Activated CD4-positive, alpha-beta T cell treated with anti-CD3 and anti-CD28 coated beads, Interleukin-2, amount 50 U/mL, for 4 hours (primary cell): ENCODE measurements at regions not wholly inside any gene's neighbourhood (a gene's known extent, or its start where the extent isn't known, plus 50 kb on each side); places are given as distances from the start of the nearest gene placed in this dataset.
"Not testable (repeated sequence)": the region's sequence is repeated elsewhere in the genome, so short reads cannot be mapped to it uniquely, and the experiment has no call there.

Source experiments
- DNase-seq, 2 experiments: peaks; one replicate each; pipeline ENCODE4 v3.0.0-alpha.2; 2020

DNA sequence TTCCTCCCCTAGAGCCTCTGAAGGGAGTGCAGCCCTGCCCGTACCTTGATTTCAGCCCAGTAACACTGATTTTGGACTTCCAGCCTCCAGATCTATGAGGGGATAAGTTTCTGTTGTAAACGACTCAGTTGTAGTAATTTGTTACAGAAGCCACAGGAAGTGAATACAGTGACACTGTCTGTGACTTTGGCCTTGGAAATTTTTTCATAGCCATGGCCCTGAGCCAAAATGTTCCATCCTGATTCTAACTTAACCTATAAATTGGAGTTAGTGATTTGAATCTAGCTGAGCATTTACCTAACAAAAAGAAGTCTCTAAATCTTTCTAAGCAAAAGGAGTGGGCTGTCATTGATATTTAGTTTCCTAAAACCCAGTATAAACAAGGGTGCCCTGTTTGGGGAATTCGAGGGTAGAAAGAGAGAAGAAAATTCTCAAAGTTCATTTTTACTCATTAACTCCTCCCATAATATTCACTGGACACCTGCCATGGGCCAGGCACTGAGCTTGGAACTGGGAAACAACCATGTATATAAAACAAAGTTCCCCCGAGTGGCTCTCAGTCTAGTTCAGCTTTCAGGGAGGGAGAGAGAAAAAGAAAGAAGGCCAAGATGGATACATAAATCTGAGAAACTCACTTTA, 162.3 kb downstream of the SKIDA1 start:
- DNase-seq: no peak

DNA sequence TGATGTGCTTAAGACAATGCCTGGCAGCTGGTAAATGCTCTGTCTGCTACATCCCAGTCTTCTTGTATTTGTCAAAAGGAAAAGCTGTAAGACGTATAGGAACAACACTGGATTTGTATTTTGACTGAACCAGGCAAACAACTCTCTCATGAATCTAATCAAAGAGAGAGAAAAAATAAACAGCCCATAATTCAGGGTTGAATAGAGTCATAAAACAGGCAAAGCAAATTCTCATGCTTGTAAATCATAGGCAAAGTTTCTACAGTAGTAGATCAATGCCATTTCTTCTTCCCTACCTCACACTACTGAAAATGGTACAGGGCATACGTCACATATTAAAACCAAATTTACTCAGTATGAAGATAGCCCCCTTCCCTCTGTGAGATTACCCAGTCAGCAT, 166.3 kb downstream of the SKIDA1 start:
- DNase-seq: no peak

DNA sequence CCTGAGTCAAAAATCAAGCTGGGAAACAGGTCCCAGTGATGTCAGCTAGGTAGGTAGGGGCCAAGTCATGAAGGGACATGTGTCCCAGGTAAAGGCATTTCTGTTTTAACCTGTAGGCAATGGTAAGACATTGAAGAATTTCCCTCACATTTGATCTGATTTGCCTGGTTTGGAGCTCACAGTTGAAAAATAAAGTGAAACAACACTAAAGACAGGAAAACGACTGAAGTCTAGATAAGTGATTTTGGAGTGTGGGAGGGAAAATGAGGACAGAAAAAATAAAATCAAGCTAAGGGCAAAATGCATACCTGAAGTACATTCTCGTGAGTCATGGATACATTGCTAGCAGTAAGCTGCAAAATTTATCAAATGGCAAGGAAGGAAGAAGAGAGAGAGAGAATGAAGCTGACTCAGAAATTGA, 169.9 kb downstream of the SKIDA1 start:
- no peak for DNase-seq

DNA sequence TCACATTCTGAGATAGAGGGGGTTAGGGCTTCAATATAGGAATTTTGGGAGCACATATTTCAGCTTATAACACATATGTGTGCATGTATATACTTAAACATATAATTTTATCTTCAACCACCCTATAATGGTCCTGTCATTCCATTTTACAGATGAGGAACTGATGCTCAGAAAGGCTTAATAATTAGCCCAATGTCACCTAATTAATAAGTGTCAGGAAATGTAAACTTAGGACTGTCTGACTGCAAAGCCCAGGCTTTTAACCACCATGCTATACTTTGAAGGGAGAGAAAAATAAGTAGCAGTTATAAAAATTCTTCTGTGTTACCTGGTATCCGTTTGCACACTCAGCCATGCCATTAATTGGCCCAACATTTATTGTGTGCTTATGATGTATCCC, 172.6 kb downstream of the SKIDA1 start:
- no peak for DNase-seq

DNA sequence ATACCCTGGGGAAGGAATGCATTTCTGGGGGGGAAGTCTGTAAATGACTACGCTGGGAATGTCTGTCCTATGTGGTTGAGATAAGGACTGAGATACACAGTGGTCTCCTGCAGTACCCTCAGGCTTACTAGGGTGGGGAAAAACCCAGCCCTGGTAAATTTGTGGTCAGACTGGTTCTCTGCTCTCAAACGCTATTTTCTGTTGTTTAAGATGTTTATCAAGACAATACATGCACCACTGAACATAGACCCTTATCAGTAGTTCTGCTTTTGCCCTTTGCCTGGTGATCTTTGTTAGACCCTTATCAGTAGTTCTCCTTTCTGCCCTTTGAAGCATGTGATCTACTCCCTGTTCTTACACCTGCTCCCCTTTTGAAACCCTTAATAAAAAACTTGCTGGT, 173.9 kb downstream of the SKIDA1 start:
- DNase-seq: not testable (repeated sequence)

DNA sequence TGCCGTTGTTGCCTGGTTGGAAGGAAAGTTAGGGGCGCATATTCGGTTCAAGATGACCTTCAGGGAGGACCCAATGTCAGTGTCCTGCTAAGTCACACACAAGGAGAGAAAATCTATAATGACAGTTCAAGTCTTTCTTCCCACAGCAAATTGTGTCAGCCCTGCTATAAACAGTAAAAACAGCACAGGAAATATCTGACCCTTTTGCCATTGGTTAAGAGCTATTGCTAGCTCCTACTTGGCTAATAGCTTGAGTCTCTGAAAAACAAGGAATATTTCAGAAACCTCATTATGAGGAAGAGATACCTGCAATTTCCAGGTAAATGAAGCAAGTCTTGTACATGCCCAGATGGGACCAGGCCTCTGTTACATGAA, 175.6 kb downstream of the SKIDA1 start:
- DNase-seq: no peak

DNA sequence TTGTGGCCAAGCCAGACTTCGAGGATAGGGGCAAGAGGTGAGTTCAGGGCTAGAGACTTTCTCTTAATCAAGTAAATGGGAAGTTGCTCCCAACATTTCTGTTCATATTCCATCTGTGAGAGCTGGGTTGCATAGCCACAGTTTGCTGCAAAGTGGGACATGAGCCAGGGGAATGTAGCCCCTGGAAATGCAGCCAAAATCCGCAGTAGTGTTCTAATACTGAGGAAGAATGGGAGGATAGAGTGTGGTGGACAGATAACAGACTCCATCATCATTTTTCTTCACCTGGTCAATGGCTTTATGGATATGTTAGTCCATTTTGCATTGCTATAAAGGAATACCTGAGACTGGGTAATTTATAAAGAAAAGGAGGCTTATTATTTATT, 177.7 kb downstream of the SKIDA1 start:
- no peak for DNase-seq

DNA sequence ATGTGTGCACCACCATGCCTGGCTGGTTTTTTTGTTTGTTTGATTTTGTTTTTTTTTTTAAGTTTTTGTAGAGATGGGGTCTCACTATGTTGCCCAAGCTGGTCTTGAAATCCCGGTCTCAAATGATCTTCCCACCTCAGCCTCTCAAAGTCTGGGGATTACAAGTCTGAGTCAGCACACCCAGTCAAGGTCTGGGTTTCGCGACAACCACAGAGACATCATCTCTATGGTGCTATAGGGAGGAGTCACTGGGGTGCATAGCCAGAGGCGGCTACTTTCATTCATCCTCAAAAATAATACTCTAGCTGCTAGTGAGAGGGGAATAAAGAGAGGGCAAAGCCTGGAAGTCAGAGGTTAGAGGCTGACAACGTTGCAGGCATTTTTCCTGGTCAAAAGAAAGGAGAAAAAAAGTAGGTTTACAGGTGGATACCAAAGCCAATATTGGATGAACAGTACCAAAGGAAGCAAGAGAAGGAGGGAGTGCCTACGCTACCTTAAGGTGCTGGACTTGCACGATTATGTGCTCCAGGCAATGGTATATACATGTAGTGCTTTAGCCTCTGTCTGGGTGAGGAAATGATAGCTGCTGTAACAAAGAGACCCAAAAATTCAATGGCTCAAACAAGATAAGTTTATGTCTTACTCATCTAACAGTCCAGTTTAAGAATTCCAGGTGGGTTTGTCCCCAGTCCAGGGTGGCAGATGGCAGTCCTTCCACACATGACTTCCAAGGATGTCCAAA, 178.3 kb downstream of the SKIDA1 start:
- no peak for DNase-seq

DNA sequence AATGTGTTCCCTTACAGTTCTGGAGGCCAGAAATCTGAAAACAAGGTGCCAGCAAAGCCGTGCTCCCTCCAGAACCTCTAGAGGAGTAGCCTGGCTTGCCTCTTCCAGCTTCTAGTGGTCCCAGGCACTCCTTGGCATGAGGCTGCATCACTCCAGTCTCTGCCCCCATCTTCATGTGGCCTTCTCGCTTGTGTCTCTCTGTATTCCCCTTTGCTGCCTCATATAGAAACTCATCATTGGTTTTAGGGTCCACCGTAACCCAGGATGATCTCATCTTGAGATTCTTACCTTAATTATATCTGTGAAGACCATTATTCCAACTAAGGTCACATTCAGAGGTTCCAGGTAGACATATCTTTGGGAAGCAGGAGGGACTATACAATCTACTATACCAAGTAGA, 182.4 kb downstream of the SKIDA1 start:
- DNase-seq: no peak

DNA sequence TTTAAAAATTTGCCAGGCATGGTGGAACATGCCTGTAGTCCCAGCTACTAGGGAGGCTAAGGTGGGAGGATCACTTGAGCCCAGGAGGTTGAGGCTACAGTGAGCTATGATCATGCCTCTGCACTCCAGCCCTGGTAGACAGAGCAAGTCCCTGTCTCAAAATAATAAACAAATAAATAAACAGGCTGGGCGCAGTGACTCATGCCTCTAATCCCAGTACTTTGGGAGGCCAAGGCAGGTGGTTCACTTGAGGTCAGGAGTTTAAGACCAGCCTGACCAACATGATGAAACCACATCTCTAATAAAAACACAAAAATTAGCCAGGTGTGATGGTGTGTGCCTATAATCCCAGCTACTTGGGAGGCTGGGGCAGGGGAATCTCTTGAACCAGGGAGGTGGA, 183.0 kb downstream of the SKIDA1 start:
- DNase-seq: not testable (repeated sequence)

DNA sequence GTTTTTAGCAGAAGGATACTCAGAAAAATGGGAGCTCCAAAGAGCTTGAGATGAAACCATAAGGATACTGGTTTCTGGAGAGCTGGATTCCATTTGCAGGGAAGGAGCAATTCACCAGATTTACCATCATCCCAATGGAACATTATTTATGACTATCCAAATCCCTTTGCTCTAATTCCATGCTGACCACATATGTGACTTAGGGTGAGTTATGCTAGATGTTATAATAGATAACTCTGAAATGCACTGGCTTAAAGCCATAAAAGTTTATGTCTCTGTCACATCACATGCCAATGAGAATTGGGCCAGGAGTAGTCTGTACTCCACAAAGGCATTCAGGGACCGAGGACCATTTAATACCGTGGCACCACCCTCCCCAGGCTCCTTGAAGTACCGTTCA, 185.2 kb downstream of the SKIDA1 start:
- DNase-seq: no peak

DNA sequence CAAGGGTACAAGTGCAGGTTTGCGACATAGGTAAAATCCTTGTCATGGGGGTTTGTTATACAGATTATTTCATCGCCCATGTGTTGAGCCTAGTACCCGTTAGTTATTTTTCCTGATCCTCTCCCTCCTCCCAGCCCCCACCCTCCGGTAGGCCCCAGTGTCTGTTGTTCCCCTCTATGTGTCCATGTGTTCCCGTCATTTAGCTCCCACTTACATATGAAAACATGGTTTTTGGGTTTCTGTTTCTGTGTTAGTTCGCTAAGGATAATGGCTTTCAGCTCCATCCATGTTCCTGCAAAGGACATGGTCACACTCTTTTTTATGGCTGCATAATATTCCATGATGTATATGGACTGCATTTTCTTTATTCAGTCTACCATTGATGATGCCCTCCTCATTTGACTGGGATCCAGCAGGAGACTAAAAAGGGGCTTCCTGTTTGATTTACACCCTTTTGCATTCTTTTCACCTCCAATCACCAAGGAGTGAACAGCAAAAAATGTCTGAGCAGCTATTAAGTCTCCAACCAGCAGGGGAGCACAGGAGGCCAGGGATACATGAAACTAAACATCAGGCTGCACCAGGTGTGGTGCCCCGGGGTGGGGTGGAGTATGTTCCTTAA, 188.2 kb downstream of the SKIDA1 start:
- no peak for DNase-seq

DNA sequence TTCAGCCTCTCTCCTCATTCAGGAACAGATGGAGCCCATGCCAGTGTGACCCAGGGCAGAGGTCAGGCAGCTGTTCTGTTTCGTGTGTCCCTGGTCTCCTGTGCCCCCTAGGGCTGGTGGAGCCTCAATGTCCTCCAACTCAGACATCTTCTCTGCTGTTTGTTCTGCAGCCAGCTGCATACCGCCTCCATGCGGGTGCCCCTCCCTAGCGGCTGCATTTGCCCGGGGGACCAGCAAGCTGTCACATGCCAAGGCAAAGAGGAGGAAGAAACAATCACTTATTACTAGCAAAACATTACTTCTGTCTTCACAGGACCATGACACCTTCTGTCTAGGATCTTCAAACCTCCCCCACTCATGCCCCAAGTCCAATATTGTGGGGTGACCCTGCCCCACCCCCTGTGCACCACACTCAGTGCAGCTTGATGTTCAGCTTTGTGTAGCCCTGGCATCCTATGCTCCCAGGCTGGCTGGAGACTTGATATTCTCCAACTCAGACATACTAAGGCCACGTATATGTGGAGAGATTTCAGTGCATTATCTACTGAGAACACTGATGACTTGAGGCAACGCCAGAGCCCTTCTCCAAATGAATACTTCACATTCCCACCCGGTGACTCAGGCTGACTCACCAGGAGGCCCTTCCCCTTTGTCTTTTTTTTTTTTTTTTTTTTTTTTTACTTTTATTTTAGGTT, 188.9 kb downstream of the SKIDA1 start:
- DNase-seq: no peak

DNA sequence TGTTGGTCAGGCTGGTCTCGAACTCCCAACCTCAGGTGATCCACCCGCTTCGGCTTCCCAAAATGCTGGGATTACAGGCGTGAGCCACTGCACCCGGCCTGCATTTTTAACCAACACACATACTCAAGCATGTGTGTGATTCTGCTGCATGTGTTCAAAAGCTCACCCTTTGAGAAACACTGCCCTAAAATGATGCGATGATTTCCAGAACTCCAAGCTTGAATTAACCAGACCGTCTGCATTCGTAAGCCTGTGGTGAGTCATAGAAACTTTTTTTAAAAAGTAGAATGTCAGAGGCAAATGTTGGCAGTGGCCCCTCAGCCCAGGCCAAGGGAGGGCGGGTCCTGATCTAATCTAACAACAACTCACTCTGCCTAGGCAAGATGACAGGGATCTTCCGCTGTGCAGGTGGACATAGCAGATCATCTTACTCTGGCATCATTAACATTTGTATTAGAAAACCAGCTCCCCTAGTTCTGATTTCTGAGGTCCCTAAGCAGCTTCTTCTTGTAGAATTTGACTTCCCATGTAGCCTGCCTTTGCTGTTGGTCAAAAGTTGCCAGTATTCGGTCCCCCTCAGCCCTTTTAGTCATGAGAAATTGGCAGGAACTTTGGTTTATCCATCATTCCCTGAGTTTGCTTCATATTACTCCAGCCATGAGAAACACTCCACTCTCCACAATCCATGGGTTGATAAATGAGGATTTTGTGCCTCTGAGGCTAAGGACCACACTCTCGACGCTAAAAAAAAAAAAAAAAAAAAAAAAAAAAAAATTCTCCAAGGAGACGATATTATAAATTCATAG, 190.4 kb downstream of the SKIDA1 start:
- no peak for DNase-seq

DNA sequence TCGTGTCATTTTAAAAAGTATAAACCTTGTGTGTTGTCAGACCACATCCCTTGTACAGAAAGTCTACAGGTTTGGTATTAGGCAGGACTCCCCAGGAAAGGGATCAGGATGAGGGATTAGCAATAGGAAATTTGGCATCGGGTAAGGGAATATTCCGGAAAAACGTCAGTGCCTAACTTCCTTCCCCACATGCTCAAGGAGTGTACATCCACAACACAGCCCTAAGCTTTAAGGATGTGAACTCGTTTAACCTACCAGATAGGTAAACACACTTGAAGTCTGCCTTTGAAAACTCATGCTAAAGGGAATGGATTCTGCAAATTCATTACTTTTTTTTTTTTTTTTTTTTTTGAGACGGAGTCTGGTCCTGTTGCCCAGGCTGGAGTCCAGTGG, 194.9 kb downstream of the SKIDA1 start:
- no peak for DNase-seq

DNA sequence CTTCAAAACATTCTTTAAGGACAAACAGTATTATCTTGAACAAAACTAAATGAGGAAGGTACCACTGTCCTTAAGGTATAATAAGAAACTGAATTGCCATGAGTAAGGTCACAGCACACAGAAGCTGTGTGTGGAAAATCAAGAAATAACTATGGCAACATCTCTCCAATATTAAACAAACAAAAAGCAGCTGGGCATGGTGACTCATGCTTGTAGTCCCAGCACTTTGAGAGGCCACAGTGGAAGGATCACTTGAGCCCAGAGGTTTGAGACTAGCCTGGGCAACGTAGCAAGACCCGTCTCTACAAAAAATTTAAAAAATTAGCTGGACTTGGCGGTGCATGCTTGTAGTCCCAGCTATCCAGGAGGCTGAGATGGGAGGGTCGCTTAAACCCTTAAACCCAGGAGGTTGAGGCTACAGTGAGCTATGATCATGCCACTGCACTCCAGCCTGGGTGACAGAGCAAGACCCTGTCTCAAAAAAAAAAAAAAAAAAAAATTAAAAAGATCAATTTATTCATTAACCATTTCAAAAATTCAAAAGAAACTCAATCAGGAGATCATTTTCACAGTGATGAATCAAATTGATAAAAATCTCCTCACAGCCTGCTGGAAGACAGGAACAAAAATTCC, 195.4 kb downstream of the SKIDA1 start:
- DNase-seq: no peak

DNA sequence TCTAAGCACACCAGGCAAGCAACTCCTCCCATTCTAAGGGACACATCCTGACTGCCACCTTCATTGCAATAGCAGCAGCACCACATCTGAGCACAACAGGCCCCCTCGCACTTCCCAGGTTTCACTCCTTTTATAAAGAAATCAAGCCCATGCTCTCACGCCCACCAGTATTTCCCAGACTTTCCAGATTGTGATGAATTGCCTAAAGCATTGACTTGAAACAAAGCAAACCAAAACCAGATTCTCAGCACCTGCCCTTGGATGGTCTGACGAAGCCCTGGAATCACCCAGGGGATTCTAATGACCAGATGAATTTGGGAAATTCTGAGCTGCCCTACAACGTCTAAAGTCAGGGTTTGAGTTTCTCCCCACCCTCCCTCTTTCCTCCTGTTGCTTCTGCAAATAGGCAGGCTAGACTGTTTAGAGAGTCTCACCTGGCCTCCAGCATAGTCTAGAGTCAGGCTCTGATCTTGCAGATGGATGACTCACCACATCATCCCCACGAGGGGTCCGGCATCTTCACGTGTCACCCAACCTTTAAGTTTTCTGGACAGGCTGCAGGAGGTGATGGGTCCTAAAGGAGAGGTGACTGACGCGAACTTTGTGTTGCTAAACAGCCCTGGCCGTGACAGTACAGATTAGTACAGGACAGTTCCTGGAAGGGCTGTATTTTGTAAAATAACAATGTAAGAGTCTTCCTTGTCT, 198.0 kb downstream of the SKIDA1 start:
- DNase-seq: no peak

DNA sequence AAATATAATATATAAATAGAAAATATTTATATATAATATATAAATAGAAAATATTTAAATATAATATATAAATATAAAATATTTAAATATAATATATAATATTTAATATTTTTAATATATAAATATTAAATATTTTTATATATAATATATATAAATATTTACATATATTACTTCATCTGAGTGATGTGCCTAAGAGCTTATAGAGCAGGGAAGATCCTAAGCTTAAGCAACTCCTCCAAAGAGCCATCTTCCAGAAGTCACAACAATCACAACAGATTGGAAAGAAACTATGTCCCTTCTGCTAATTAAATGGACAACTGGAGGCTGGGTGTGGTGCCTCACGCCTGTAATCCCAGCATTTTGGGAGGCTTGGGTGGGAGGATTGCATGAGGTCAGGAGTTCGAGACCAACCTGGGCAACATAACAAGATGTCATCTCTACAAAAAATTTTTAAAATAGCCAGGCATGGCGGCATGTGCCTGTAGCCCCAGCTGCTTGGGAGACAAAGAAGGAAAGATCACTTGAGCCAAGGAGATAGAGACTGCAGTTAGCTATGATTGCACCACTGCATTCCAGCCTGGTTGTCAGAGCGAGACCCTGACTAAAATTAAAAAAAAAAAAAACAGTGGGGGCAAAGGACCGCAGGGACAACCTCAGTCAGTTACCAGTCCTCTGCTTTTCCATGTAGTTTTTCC, 198.7 kb downstream of the SKIDA1 start:
- no peak for DNase-seq

DNA sequence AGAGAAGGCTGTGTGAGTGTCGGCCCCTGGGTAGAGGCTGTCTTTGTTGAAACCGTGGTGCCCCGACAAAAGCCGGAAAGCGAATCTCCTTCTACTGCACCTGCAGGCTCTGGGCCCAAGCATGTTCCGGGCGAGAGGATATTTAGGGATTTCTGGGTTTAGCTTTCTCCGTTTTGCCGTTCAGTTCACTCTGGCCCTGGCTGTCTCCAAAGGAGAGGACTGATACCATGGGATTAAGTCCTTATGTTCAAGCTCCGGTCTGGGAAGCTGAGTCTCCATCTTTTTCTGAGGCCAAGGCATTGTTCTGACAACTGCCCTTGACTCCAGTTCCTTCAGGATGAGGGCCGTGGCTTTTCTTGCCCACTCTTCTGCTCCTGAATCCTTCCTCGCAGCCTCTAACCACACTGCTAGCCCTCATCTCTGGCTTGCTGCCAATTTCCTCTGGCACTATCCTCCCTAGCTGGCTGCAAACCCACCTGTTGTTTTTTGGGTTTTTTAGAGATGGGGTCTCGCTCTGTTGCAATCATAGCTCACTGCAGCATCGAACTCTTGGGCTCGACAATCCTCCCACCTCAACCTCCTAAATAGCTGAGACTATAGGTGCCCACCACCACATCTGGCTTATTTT, 206.8 kb downstream of the SKIDA1 start:
- DNase-seq: no peak

DNA sequence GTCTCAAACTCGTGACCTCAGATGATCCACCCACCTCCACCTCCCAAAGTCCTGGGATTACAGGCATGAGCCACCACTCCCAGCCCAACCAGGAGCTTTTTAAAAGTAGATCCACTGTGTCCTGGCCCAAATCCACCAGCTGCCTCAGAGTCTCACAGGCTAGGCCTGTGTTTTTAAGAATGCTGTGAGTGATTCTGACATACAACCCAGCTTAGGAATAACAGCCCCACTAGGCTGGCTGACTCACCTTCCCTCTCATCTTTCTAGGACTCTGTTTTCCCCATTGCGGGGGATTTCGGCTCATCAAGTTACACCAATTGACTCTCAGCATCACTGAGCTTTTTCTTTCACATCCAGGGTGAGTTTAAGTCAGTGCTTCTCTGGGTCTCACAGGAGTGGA, 207.6 kb downstream of the SKIDA1 start:
- DNase-seq: no peak
